ENCODE measurements at regions not wholly inside any gene's neighbourhood (a gene's known extent, or its start where the extent isn't known, plus 50 kb on each side); places are given as distances from the start of the nearest gene placed in this dataset.

DNA sequence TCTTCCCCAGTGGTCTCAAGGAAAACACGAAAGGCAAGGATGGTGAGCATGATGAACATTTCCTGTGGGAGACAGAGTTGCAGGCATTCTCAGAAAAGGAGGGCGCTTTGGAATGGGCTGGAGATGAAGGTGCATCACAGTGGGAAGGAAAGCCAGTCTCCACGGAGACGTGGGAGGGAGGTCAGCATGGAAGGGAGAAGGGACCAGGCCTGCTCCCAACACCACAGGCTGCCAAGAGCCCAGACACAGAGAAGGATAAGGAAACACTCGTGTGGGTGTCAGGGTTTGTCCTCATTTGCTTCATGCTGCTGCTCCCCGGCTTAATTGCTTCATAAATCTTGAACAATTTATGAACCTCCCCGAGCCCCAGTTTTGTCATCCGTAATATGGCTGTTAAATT, 231.5 kb upstream of the ZNF32 start:
- POLR2A ChIA-PET = no interaction called here
- Histone ChIP-seq H3K4me2 (ENCODE audit: low read length) (no peak overlapping the region), H2AFZ (ENCODE audit: low read depth, low read length, poor library complexity, severe bottlenecking) (no peak overlapping the region), H3K4me3 (replicated peaks in 1 of 2; ENCODE audit: low read depth in 1 of 2, low read length in 2 of 2) (no peak overlapping the region), H3K79me2 (ENCODE audit: insufficient read depth, low read length) (no peaks in the 10 kb centered on the region), H4K20me1 (ENCODE audit: insufficient read depth) (no peaks in the 10 kb centered on the region), H3K27ac (ENCODE audit: low read depth, low read length) (no peak overlapping the region), H3K9me3 (ENCODE audit: control insufficient read depth in 1 of 2, insufficient read depth in 1 of 2, low read depth in 1 of 2, low read length in 2 of 2) (no peaks in the 10 kb centered on the region), H3K36me3 (ENCODE audit: control insufficient read depth in 1 of 2, insufficient read depth in 2 of 2, low read length in 2 of 2) (no peaks in the 10 kb centered on the region), H3K4me1 (ENCODE audit: control insufficient read depth in 1 of 2, insufficient read depth in 2 of 2, low read length in 2 of 2) (no peaks in the 10 kb centered on the region), H3K9ac (ENCODE audit: low read length) (no peak overlapping the region), H3K27me3 (ENCODE audit: insufficient read depth, low read length) (peaks cover 32% of the 10 kb centered on the region), H3K9me2 (ENCODE audit: insufficient read depth) (no peaks in the 10 kb centered on the region)
- CTCF ChIA-PET = no interaction called here
- ATAC-seq = no peak
- no peak for DNase-seq (ENCODE audit: low read depth, low spot score)
- TF ChIP-seq POLR2AphosphoS5 (IDR thresholded peaks at IDR 0.05; ENCODE audit: low read depth, low read length) = no peak
- TF ChIP-seq CBX3 (IDR thresholded peaks at IDR 0.05; ENCODE audit: low read depth) = no peak
- no peak for TF ChIP-seq JUND (IDR thresholded peaks at IDR 0.05)
- no peak for TF ChIP-seq EZH2phosphoT487 (IDR thresholded peaks at IDR 0.05; ENCODE audit: borderline replicate concordance)
- TF ChIP-seq ZNF274 (IDR thresholded peaks at IDR 0.05; ENCODE audit: low read depth, low read length) = no peak
- TF ChIP-seq, protein P1, sequence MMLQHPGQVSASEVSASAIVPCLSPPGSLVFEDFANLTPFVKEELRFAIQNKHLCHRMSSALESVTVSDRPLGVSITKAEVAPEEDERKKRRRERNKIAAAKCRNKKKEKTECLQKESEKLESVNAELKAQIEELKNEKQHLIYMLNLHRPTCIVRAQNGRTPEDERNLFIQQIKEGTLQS (IDR thresholded peaks at IDR 0.05) = no peak
- no peak for TF ChIP-seq SP1 (IDR thresholded peaks at IDR 0.05; ENCODE audit: low read depth)
- no peak for TF ChIP-seq SIN3A (IDR thresholded peaks at IDR 0.05; ENCODE audit: low read depth)
- TF ChIP-seq EGR1 (IDR thresholded peaks at IDR 0.05; ENCODE audit: low read depth) = no peak
- TF ChIP-seq, protein P2, sequence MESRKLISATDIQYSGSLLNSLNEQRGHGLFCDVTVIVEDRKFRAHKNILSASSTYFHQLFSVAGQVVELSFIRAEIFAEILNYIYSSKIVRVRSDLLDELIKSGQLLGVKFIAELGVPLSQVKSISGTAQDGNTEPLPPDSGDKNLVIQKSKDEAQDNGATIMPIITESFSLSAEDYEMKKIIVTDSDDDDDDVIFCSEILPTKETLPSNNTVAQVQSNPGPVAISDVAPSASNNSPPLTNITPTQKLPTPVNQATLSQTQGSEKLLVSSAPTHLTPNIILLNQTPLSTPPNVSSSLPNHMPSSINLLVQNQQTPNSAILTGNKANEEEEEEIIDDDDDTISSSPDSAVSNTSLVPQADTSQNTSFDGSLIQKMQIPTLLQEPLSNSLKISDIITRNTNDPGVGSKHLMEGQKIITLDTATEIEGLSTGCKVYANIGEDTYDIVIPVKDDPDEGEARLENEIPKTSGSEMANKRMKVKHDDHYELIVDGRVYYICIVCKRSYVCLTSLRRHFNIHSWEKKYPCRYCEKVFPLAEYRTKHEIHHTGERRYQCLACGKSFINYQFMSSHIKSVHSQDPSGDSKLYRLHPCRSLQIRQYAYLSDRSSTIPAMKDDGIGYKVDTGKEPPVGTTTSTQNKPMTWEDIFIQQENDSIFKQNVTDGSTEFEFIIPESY (IDR thresholded peaks at IDR 0.05; ENCODE audit: extremely low read depth, insufficient replicate concordance, low read length) = no peak
- TF ChIP-seq, protein P3, sequence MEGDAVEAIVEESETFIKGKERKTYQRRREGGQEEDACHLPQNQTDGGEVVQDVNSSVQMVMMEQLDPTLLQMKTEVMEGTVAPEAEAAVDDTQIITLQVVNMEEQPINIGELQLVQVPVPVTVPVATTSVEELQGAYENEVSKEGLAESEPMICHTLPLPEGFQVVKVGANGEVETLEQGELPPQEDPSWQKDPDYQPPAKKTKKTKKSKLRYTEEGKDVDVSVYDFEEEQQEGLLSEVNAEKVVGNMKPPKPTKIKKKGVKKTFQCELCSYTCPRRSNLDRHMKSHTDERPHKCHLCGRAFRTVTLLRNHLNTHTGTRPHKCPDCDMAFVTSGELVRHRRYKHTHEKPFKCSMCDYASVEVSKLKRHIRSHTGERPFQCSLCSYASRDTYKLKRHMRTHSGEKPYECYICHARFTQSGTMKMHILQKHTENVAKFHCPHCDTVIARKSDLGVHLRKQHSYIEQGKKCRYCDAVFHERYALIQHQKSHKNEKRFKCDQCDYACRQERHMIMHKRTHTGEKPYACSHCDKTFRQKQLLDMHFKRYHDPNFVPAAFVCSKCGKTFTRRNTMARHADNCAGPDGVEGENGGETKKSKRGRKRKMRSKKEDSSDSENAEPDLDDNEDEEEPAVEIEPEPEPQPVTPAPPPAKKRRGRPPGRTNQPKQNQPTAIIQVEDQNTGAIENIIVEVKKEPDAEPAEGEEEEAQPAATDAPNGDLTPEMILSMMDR (IDR thresholded peaks at IDR 0.05 in 2 of 3, conservative IDR thresholded peaks at IDR 0.05 in 1 of 3; ENCODE audit: borderline replicate concordance in 1 of 3, insufficient read depth in 1 of 3, low read depth in 2 of 3, low read length in 2 of 3) = no peak
- TF ChIP-seq YY1 (IDR thresholded peaks at IDR 0.05; ENCODE audit: extremely low read depth, insufficient replicate concordance, low read depth, low read length) = no peak
- TF ChIP-seq SRF (IDR thresholded peaks at IDR 0.05; ENCODE audit: low read depth) = no peak
- TF ChIP-seq ELF1 (IDR thresholded peaks at IDR 0.05; ENCODE audit: borderline replicate concordance, low read depth) = no peak
- intact Hi-C loops (cut with micrococcal nuclease) = loop anchor here (10.0 kb wide), 1 partner anchor 205 kb away; no protein-coding TSS in a partner anchor
- no TSS peak for BruUV-seq (replicated peaks)
- RAD21 ChIA-PET (ENCODE audit: low non-redundant PET in 1 of 2, low total read pairs in 2 of 2, uncharacterized antibody in 2 of 2, unreplicated experiment in 2 of 2) = no interaction called here

Data from HCT116 (cell line).